ENCODE measurements at regions not wholly inside any gene's neighbourhood (a gene's known extent, or its start where the extent isn't known, plus 50 kb on each side); places are given as distances from the start of the nearest gene placed in this dataset.

DNA sequence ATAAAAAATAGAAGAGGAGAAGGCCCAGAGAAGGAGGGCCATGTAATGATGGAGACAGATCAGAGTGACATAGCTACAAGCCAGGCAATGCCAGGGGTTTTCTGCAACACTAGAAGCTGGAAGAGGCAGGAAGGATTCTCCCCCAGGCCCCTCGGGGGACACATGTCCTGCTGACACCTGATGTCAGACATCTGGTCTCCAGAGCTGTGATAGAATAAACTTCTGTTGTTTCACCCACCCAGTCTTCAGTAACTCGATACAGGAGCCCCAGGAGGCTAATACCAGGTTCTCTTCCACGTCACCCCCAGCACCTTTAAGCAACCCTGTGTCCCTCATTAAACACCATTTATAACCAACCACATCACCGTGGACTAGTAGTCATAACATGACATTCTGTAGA lies 94.9 kb downstream of the TMEM130 start:
- TF ChIP-seq GATA2 (IDR thresholded peaks at IDR 0.05; ENCODE audit: low read depth, low read length) (no peak), GATA3 (IDR thresholded peaks at IDR 0.05; ENCODE audit: low read depth, low read length) (no peak)
